Activated CD4-positive, alpha-beta T cell treated with anti-CD3 and anti-CD28 coated beads, Interleukin-2, amount 10 ng/mL, durations not matched to agents 7 days and 5 days (primary cell): ENCODE measurements at regions not wholly inside any gene's neighbourhood (a gene's known extent, or its start where the extent isn't known, plus 50 kb on each side); places are given as distances from the start of the nearest gene placed in this dataset.
"Not testable (repeated sequence)": the region's sequence is repeated elsewhere in the genome, so short reads cannot be mapped to it uniquely, and the experiment has no call there.

Experiments
- CTCF ChIA-PET: fragments of 350-600 bp; sonication (Branson Sonifier 250); formaldehyde crosslinking; loops from one replicate; lab custom pipeline; 2021; ENCODE audit warnings: antibody characterized with exemption; lab: Charles Lee
- POLR2A ChIA-PET: fragments of 350-600 bp; sonication (Branson Sonifier 250); formaldehyde crosslinking; loops from one replicate; lab custom pipeline; 2021; ENCODE audit warnings: antibody characterized with exemption; lab: Charles Lee
- DNase-seq: peaks from one replicate; pipeline ENCODE4 v3.0.0-alpha.2; 2020
- H3K27ac Mint-ChIP-seq: one replicate; pipeline ENCODE4 v1.8.0; 2021; ENCODE audit warnings: mild to moderate bottlenecking, moderate library complexity, mixed read lengths
- H3K27me3 Mint-ChIP-seq: one replicate; pipeline ENCODE4 v1.8.0; 2021; ENCODE audit warnings: mixed read lengths
- H3K36me3 Mint-ChIP-seq: one replicate; pipeline ENCODE4 v1.8.0; 2021; ENCODE audit warnings: low read depth, mixed read lengths
- H3K4me1 Mint-ChIP-seq: one replicate; pipeline ENCODE4 v1.8.0; 2021; ENCODE audit warnings: mixed read lengths
- H3K4me3 Mint-ChIP-seq: one replicate; pipeline ENCODE4 v1.8.0; 2021; ENCODE audit warnings: mild to moderate bottlenecking, moderate library complexity, mixed read lengths
- H3K9me3 Mint-ChIP-seq: one replicate; pipeline ENCODE4 v1.8.0; 2021; ENCODE audit warnings: mixed read lengths

GRCh38 chr1:120955961-120956360 is 66.4 kb downstream of the PPIAL4A start:
- H3K9me3 Mint-ChIP-seq, POLR2A ChIA-PET, H3K27me3 Mint-ChIP-seq, H3K27ac Mint-ChIP-seq, H3K4me1 Mint-ChIP-seq, DNase-seq, CTCF ChIA-PET, H3K4me3 Mint-ChIP-seq: not testable (repeated sequence)
- peaks cover 20% of the 10 kb centered on the region for H3K36me3 Mint-ChIP-seq

DNA sequence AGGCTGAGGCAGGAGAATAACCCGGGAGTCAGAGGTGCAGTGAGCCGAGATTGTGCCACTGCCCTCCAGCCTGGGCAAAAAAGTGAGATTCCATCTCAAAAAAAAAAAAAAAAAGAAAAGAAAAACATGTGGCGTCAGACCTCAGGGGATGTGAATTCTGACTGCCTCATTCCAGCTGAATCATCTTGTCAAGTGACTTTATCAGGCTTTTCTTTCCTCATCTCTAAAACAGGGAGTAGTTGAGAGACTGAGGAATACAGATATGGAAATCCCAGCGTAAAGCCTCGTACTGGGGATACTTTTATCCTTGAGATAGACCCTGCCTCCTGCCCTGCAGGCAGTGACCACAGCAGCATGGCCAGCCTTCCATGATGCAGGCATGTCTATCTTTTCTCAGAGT is 76.4 kb downstream of the PPIAL4A start:
- H3K27me3 Mint-ChIP-seq, H3K27ac Mint-ChIP-seq, CTCF ChIA-PET, H3K4me3 Mint-ChIP-seq, H3K36me3 Mint-ChIP-seq, DNase-seq, H3K4me1 Mint-ChIP-seq, H3K9me3 Mint-ChIP-seq, POLR2A ChIA-PET: not testable (repeated sequence)

DNA sequence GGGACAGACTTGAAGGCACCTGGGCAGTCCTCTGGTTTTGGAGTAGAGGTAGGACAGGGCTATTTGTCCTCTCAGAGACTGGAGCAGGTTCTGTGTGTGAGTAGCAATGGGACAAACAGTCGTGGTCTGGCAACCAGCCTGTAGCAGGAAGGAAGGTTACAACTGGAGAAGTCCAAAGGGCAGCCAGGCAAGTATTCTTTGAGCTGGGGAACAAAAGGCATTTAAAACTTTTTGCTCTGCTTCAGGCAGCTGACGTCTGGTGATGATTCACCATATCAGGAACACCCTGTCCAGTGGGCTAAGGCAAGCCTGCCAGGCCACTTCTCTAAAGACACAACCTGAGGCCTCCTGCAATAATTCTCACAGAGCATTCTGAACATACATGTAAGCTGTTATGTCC is 83.3 kb downstream of the PPIAL4A start:
- POLR2A ChIA-PET, H3K36me3 Mint-ChIP-seq, H3K27ac Mint-ChIP-seq, H3K27me3 Mint-ChIP-seq, H3K9me3 Mint-ChIP-seq, DNase-seq, H3K4me3 Mint-ChIP-seq, CTCF ChIA-PET, H3K4me1 Mint-ChIP-seq: not testable (repeated sequence)

GRCh38 chr1:120973836-120974235 is 84.3 kb downstream of the PPIAL4A start:
- POLR2A ChIA-PET, H3K4me3 Mint-ChIP-seq, DNase-seq, H3K27me3 Mint-ChIP-seq, H3K4me1 Mint-ChIP-seq, CTCF ChIA-PET, H3K9me3 Mint-ChIP-seq, H3K27ac Mint-ChIP-seq, H3K36me3 Mint-ChIP-seq: not testable (repeated sequence)

DNA sequence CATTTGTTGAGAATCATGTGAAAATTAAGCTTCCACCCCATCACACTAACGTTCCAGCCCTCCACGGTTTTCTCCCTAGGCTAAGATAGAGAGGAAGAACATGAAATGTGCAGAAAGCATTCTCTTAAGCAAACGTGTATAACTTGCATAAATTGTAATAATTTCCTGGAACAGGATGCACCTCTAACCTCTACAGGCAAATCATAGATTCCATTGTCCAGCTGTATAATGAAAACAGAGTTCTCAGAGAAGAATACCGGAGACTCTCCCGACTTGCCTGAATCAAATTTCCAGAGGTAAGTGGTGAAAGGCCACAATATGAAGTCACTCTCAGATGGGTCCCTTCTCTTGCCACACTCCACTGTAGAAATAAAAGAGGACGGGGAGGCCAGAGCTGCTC is 87.7 kb downstream of the PPIAL4A start:
- CTCF ChIA-PET, H3K9me3 Mint-ChIP-seq, H3K36me3 Mint-ChIP-seq, H3K4me1 Mint-ChIP-seq, H3K27ac Mint-ChIP-seq, DNase-seq, H3K27me3 Mint-ChIP-seq, POLR2A ChIA-PET, H3K4me3 Mint-ChIP-seq: not testable (repeated sequence)

DNA sequence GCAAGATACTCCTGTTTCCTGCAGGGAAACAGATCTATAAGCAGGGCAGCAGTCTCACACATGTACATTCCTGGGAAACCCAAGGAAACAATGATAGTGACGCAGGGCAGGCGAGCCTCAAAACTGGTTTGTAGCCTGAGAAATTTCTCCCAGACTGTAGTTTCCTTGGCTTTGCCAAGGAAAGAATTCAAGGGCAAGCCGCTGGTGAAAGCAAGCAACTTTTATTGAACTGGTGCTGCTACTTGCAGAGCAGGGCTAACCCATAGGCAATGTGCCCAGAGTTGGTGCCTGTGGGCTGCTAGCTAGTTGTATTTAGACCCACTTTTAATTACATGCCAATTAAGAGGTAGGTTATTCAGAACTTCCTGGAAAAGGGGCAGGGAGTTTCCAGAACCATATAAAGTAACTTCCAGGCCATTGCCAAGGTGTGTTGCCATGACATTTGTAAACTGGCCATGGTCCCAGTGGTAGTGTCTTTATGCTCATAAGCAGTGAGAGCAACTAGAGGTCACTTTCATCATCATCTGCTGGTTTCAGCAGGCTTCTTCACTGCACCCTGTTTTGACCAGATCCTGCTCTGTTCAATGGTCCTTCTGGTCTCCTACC is 92.0 kb downstream of the PPIAL4A start:
- DNase-seq, H3K4me1 Mint-ChIP-seq, H3K9me3 Mint-ChIP-seq, H3K27ac Mint-ChIP-seq, H3K4me3 Mint-ChIP-seq, H3K36me3 Mint-ChIP-seq, CTCF ChIA-PET, H3K27me3 Mint-ChIP-seq, POLR2A ChIA-PET: not testable (repeated sequence)

GRCh38 chr1:120994614-120995013 is 105.0 kb downstream of the PPIAL4A start:
- DNase-seq, H3K9me3 Mint-ChIP-seq, H3K27me3 Mint-ChIP-seq, H3K4me1 Mint-ChIP-seq, H3K4me3 Mint-ChIP-seq, POLR2A ChIA-PET, H3K36me3 Mint-ChIP-seq, CTCF ChIA-PET, H3K27ac Mint-ChIP-seq: not testable (repeated sequence)

GRCh38 chr1:120995025-120995424 is 105.5 kb downstream of the PPIAL4A start:
- H3K36me3 Mint-ChIP-seq, POLR2A ChIA-PET, H3K4me1 Mint-ChIP-seq, H3K27me3 Mint-ChIP-seq, H3K9me3 Mint-ChIP-seq, CTCF ChIA-PET, H3K4me3 Mint-ChIP-seq, H3K27ac Mint-ChIP-seq: not testable (repeated sequence)
- DNase-seq = peak; percentile 11

DNA sequence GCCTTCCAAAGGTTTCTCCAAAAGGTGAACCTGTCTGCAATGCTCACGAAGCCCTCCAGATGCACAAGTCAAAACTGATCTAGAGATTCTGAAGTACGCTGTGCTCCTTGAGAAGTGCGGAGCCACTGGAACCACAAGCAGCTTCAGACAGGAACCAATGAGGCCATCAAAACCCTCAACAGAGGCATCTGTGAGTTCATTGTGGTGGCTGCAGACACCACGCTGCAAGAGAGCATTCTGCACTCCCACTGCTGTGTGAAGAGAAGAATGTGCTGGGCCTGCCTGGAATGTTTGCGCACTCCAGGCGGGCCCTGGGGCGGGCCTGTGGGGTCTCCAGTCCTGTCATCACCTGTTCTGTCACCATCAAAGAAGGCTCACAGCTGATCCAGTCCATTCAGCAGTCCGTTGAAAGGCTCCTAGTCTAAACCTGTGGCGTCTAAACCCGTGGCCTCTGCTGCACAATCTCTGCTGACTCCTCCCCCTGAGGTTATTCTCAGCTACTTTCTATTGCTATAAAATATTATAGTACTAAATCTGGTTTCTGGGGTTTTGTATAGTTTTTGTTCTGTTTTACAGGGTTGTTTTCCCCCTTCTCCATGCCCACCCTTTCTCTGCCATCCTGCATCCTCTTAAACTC is 111.6 kb downstream of the PPIAL4A start:
- CTCF ChIA-PET = not testable (repeated sequence)

DNA sequence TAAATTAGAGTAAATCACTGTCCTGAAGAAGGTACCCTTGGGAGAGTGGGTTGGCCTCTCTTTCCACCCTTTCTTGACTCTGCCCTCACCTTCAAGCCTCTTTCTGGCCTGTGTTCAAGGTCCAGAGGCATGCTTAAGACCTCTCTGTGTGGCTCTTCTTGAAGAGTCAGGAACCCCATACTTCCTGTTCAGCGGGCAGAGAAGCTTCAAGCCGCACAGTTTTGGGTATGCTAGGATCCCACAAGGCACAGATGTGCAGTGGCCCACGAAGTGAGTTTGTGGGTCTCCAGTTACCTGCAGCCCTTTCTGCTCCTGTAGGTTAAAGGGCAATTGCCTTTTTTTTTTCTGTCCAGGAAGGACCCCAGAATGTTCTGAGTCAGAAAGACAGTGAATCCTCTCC is 113.7 kb downstream of the PPIAL4A start:
- DNase-seq, POLR2A ChIA-PET, H3K36me3 Mint-ChIP-seq, H3K27ac Mint-ChIP-seq, H3K27me3 Mint-ChIP-seq, H3K4me3 Mint-ChIP-seq, H3K9me3 Mint-ChIP-seq, CTCF ChIA-PET: not testable (repeated sequence)
- H3K4me1 Mint-ChIP-seq = peaks cover 11% of the 10 kb centered on the region

More for the DNA sequence above, 111.6 kb downstream of the PPIAL4A start:
- H3K27me3 Mint-ChIP-seq, H3K36me3 Mint-ChIP-seq, H3K4me3 Mint-ChIP-seq, POLR2A ChIA-PET, H3K27ac Mint-ChIP-seq, H3K4me1 Mint-ChIP-seq, H3K9me3 Mint-ChIP-seq: not testable (repeated sequence)
- peak; percentile 7 for DNase-seq

DNA sequence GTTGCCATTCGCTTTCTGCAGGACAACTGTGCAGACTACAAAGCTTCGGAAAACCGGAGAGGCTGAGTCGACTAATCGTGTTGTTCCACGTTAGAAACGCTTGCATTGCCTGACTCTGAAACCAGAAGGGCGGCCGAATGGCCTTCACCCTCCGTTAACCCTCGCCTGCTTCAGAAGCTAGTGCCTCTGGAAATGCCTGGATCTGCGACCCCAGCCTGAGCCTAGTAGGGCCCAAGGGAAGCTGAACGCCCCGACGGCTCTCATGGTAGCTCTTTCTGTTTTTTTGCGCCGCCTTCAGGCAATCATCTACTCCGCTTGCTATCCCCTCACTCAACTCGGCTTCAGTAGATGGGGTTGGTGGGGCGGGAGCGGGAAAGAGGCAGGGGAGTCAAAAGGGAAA is 117.3 kb downstream of the PPIAL4A start:
- H3K27ac Mint-ChIP-seq, POLR2A ChIA-PET, DNase-seq, CTCF ChIA-PET, H3K36me3 Mint-ChIP-seq, H3K9me3 Mint-ChIP-seq, H3K4me3 Mint-ChIP-seq: not testable (repeated sequence)
- H3K27me3 Mint-ChIP-seq = peaks cover 13% of the 10 kb centered on the region
- H3K4me1 Mint-ChIP-seq = peaks cover 17% of the 10 kb centered on the region

DNA sequence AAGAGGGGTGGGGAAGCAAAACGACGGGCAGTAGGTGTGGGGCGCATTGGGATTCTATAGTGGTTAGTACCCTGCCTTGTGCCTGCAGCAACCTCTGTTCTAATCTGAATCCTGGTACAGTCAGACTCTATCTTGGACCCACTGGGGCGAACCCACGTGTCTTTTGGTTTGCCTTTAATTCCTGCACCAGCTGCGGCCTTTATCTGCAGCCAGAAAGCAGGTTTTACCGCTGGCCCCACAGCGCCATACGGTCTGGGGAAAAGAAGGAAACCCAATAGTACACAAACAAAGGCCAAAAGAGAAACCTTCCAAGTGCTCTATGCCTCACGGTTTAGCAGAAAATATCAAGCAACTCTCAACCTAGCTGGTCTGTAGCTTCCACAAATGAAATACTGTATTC is 118.2 kb downstream of the PPIAL4A start:
- H3K27me3 Mint-ChIP-seq = peaks cover 13% of the 10 kb centered on the region
- H3K27ac Mint-ChIP-seq, DNase-seq, H3K9me3 Mint-ChIP-seq, CTCF ChIA-PET, POLR2A ChIA-PET, H3K36me3 Mint-ChIP-seq: not testable (repeated sequence)
- peaks cover 17% of the 10 kb centered on the region for H3K4me1 Mint-ChIP-seq
- peak overlapping the region; percentile 23 for H3K4me3 Mint-ChIP-seq

DNA sequence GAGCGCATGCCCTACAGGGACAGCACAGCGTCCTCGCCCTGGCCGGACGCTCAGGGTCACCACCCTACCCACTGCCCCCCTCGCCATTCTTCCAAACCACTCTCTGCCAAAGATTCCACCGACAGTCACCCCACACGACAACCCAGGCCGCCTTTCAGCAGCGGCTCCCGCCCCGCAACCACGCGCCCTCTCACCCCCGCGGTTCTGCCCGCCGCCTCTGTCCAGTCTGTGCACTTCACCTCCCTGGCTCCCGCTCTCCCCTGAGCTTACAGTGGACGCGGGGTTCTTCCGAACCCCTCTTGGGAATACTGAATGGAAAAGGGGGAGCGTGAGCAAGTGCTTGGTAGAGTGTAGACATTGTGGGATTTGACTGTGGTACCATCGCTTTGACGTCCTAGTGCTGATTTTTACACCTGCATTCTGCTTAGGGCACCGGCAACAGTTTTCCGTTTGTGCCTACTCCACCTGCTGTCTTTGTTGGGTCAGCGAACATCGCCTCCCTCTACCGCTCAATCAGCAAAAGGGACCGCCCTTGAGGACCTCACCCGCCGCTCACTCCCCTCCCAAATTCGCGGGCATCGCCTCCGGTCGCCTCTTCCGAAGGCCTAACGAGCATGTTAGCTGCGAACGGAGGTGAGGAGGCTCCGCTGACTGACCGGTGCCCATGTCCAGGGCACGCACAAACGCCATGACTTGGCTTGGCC is 119.1 kb downstream of the PPIAL4A start:
- H3K9me3 Mint-ChIP-seq, POLR2A ChIA-PET, CTCF ChIA-PET, H3K27ac Mint-ChIP-seq, H3K36me3 Mint-ChIP-seq: not testable (repeated sequence)
- DNase-seq = peak; percentile 6
- peaks cover 13% of the 10 kb centered on the region for H3K27me3 Mint-ChIP-seq
- H3K4me1 Mint-ChIP-seq = peaks cover 17% of the 10 kb centered on the region
- peak overlapping the region; percentile 69 for H3K4me3 Mint-ChIP-seq
